GM12878 (cell line): ENCODE measurements at regions not wholly inside any gene's neighbourhood (a gene's known extent, or its start where the extent isn't known, plus 50 kb on each side); places are given as distances from the start of the nearest gene placed in this dataset.

Experiments
- ETV6 ChIP-seq, 2 experiments: fragments of 450-650 bp in 1 of 2; IDR thresholded peaks in 1 of 2; conservative IDR thresholded peaks in 1 of 2; 2 replicates each; pipeline ENCODE4 v1.6.1; 2014; ENCODE audit warnings: antibody characterized with exemption in 1 of 2, borderline replicate concordance in 1 of 2, low read depth in 1 of 2, mild to moderate bottlenecking in 1 of 2, moderate library complexity in 1 of 2
- EZH2 ChIP-seq: IDR thresholded peaks from 2 replicates; pipeline ENCODE4 v1.6.1; 2012; ENCODE audit warnings: low read depth, mild to moderate bottlenecking, control low read depth, inconsistent platforms, low read length, borderline replicate concordance; ENCODE audit not compliant: control insufficient read depth
- HDAC2 ChIP-seq: fragments of 200-600 bp; sonication (generic); IDR thresholded peaks from 2 replicates; pipeline ENCODE4 v1.6.1; 2017
- MXI1 ChIP-seq: fragments of 150-350 bp; IDR thresholded peaks from 2 replicates; pipeline ENCODE4 v1.6.1; 2011; ENCODE audit warnings: low read depth, mild to moderate bottlenecking, inconsistent platforms, low read length, improper control_type of control experiment
- POLR2A ChIP-seq: IDR thresholded peaks from 2 replicates; pipeline ENCODE4 v1.6.1; 2011; ENCODE audit warnings: low read depth, mild to moderate bottlenecking, low read length
- POLR2AphosphoS2 ChIP-seq: IDR thresholded peaks from 2 replicates; pipeline ENCODE4 v1.6.1; 2011; ENCODE audit warnings: low read depth, mild to moderate bottlenecking, low read length, improper control_type of control experiment, moderate library complexity
- POLR2AphosphoS5 ChIP-seq: IDR thresholded peaks from 2 replicates; pipeline ENCODE4 v1.6.1; 2011; ENCODE audit warnings: mild to moderate bottlenecking, low read length, inconsistent platforms
- RAD21 ChIP-seq: IDR thresholded peaks from 2 replicates; pipeline ENCODE4 v1.6.1; 2011; ENCODE audit warnings: mild to moderate bottlenecking, low read depth, low read length, moderate library complexity; ENCODE audit not compliant: insufficient read depth
- SIN3A ChIP-seq: IDR thresholded peaks from 2 replicates; pipeline ENCODE4 v1.6.1; 2012; ENCODE audit warnings: low read depth, low read length, improper control_type of control experiment
- SMAD1 ChIP-seq: fragments of 450-650 bp; IDR thresholded peaks from 2 replicates; pipeline ENCODE4 v1.6.1; 2018; ENCODE audit warnings: mild to moderate bottlenecking, low read depth; ENCODE audit not compliant: partially characterized antibody
- ZNF24 ChIP-seq: fragments of 450-650 bp; IDR thresholded peaks from 2 replicates; pipeline ENCODE4 v1.6.1; 2017; ENCODE audit warnings: antibody characterized with exemption, mild to moderate bottlenecking
- TF ChIP-seq, protein P1 (sequence below): IDR thresholded peaks from 2 replicates; pipeline ENCODE4 v1.6.1; 2012; ENCODE audit warnings: low read depth, low read length, improper control_type of control experiment
- TF ChIP-seq, protein P2 (sequence below), 3 experiments: IDR thresholded peaks in 2 of 3; conservative IDR thresholded peaks in 1 of 3; 2 replicates each; pipeline ENCODE4 v1.5.1; 2011; ENCODE audit warnings: low read depth in 3 of 3, low read length in 3 of 3, mild to moderate bottlenecking in 3 of 3, control low read depth in 2 of 3, moderate library complexity in 2 of 3, inconsistent platforms in 1 of 3, mixed read lengths in 1 of 3; ENCODE audit not compliant: control insufficient read depth in 2 of 3, insufficient read depth in 1 of 3; ENCODE audit errors: extremely low read depth in 1 of 3

DNA sequence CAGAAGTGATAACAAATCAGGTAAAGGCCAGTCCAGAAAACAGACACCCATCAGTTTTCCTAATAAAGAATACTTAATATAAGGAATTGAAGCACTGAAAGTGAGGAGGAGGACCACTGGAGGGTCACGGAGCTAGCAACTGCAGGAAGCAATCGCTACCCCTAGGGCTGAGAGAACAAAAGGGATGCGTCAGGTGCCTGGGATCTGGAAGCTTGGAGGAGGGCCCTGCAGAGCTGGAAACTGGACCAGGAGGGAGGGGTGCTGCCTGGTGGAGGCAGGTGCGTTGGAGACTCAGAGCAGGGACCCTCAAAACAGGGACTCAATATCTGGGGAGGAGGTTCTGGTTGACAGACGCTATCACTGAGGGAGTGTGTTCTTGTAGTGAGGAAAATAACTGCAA is 308.1 kb upstream of the RASGRP1 start:
- TF ChIP-seq POLR2AphosphoS5: no peak
- TF ChIP-seq, protein P1, sequence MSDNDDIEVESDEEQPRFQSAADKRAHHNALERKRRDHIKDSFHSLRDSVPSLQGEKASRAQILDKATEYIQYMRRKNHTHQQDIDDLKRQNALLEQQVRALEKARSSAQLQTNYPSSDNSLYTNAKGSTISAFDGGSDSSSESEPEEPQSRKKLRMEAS: no peak
- TF ChIP-seq POLR2A: no peak
- no peak for TF ChIP-seq ZNF24
- no peak for TF ChIP-seq EZH2
- TF ChIP-seq, protein P2, sequence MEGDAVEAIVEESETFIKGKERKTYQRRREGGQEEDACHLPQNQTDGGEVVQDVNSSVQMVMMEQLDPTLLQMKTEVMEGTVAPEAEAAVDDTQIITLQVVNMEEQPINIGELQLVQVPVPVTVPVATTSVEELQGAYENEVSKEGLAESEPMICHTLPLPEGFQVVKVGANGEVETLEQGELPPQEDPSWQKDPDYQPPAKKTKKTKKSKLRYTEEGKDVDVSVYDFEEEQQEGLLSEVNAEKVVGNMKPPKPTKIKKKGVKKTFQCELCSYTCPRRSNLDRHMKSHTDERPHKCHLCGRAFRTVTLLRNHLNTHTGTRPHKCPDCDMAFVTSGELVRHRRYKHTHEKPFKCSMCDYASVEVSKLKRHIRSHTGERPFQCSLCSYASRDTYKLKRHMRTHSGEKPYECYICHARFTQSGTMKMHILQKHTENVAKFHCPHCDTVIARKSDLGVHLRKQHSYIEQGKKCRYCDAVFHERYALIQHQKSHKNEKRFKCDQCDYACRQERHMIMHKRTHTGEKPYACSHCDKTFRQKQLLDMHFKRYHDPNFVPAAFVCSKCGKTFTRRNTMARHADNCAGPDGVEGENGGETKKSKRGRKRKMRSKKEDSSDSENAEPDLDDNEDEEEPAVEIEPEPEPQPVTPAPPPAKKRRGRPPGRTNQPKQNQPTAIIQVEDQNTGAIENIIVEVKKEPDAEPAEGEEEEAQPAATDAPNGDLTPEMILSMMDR (IDR thresholded peaks at IDR 0.05 in 2 of 3, conservative IDR thresholded peaks at IDR 0.05 in 1 of 3; ENCODE audit: control insufficient read depth in 2 of 3, extremely low read depth in 1 of 3, insufficient read depth in 1 of 3, low read depth in 3 of 3, low read length in 3 of 3): no peak
- no peak for TF ChIP-seq POLR2AphosphoS2
- TF ChIP-seq SIN3A: no peak
- TF ChIP-seq HDAC2: no peak
- no peak for TF ChIP-seq RAD21
- no peak for TF ChIP-seq ETV6 (conservative IDR thresholded peaks at IDR 0.05 in 1 of 2, IDR thresholded peaks at IDR 0.05 in 1 of 2; ENCODE audit: borderline replicate concordance in 1 of 2, low read depth in 1 of 2)
- TF ChIP-seq MXI1: no peak
- no peak for TF ChIP-seq SMAD1
